Activated gamma-delta T cell treated with Interleukin-2 at 50 U/mL for 16 hours (primary cell): ENCODE measurements at regions not wholly inside any gene's neighbourhood (a gene's known extent, or its start where the extent isn't known, plus 50 kb on each side); places are given as distances from the start of the nearest gene placed in this dataset.
"Not testable (repeated sequence)": the region's sequence is repeated elsewhere in the genome, so short reads cannot be mapped to it uniquely, and the experiment has no call there.

Experiments used
- DNase-seq: peaks from one replicate; pipeline ENCODE4 v3.0.0-alpha.2; 2020

DNA sequence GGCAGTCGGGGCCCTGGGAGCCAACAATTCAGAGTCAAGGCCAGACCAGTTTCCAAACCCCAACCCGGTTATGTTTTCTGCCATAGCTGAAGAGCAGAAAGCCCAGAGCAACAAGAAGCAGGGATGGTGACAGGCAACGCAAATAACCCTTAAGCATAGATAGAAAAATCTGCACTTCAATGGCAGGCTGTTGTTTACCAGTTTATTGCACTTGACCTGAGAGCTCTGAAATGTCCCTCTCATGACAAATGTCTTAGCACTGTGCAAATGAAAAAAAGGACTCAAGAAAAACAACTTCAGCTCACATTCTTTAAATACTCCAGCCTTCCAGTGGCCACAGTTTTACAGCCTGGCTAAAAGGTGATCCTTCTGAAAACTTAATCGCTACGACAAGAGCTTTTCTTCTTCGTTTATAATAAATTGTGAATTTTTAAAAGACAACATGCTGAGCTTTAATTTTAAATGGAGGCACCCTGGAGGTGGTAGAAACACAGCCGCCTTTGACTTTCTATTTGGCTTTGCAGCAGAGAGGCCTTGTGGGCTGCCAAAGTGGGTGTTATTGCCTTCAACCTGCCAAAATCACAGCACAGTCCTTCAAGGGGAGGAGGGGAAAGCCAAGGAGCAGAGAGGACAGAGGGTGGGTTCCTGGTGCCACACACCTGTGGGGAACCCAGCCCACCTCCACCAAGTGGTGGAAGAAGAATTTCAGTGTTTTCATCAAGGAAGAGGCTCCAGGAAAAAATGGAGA lies 289.5 kb upstream of the CDYL start:
- no peak for DNase-seq

DNA sequence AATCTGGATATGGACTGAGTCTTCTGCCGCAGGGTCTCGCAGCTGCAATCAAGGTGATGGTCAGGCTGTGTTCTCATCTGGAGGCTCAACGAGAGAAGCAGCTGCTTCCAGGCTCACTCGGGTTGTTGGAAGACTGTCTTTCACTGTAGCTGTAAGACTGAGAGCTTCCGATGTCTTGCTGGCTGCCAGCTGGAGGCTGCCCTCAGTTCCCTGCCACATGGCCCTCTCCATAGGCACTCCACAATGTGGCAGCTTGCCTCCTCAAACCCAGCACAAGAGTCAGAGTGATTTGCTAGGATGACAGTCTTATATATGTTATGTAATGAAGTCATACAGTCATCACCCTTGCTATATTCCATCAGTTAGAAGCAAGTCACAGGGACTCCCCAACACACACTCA lies 290.5 kb upstream of the CDYL start:
- no peak for DNase-seq

DNA sequence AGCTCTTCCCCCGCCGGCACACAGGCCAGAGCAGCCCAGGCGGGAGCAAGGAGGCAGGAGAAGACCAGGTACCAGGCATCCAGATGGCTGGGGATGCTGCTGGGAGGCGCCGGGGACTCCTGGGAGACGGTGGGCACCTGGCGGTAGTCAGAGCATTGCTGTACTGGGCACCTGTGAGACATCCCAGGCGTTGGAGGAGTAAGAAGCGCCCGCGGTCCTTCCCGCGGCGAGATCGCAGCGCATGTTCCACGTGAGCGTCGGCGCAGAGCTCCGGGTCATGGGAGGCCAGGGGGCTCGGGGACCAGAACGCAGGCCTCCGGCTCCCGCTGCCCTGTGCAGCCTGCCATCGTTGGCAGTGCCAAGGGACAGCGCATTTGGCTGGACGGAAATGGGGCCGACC lies 293.7 kb upstream of the CDYL start:
- no peak for DNase-seq

DNA sequence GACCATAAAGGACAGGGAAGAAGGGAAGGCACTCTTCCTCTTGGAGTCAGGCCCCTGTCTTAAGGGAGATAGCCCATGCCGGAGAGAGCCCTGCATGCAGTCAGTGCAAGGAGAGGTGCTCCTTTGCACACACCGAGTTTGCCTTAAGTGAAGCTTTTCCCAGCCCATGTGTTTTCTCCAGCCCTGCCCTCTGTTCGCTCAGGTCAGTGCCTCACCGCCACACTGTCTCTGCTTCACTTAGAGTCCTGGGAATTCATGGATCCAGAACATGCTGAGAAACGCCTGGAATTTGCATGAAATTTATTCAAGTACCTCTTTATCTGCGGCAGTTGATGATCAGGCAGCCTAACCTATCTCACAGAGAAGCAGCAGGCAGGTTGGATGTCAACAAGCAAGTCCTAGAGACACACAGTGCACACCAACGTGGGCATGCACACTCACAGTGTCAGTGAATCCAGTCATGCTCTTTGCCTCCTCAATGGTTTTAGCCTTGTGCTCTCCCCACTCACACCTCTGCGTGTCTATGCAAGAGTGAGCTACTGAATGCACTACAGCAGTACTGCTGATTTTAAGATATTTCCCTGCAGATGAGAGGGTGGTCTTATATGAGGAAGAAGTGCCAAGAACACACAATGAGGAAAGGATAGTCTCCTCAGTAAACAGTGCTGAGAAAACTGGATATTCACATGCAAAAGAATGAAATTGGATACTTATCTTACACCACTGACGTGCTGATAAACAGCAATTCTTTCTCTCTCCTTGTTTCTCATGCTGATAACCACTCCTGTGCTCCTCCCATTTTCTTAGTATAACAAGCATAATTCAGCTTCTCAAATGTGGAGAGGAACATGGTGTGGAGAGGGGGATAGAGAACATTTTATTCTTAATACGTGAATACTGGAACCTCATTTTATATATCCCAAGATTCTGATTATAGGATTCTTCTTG lies 295.1 kb upstream of the CDYL start:
- DNase-seq: no peak

DNA sequence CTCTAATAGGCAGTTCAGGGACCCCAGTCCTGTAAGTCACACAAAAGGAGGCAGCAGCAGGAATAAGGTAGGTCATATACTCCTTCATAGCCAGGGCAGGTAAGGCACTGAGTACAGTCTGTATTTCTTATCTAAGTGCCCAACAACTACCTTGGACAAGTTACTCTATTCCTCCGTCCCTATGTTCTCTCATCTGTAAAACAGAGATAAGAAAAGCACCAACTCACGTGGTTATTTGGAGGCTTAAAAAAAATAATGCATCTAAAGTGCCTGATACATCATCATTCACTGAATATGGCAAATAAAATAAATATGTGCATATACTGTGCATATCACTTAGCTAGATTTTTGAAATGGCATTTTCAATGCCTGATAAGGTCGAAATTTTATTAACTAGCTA lies 298.1 kb upstream of the CDYL start:
- DNase-seq: no peak

DNA sequence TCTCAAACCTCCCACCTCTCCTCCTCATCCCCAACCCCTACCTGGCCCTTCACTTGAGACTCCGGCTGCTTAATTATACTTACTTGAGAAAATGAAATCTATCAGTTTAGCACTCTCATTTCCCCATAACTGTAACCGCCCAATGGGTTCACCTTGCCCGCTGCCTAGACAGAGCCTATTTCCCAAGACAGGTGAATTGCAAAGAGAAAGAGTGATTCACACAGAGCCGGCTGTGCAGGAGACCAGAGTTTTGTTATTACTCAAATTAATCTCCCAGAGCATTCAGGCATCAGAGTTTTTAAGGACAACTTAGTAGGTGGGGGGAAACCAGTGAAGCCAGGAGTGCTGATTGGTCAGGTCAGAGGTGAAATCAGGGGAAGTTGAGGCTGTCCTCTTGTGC lies 301.4 kb upstream of the CDYL start:
- DNase-seq: no peak

DNA sequence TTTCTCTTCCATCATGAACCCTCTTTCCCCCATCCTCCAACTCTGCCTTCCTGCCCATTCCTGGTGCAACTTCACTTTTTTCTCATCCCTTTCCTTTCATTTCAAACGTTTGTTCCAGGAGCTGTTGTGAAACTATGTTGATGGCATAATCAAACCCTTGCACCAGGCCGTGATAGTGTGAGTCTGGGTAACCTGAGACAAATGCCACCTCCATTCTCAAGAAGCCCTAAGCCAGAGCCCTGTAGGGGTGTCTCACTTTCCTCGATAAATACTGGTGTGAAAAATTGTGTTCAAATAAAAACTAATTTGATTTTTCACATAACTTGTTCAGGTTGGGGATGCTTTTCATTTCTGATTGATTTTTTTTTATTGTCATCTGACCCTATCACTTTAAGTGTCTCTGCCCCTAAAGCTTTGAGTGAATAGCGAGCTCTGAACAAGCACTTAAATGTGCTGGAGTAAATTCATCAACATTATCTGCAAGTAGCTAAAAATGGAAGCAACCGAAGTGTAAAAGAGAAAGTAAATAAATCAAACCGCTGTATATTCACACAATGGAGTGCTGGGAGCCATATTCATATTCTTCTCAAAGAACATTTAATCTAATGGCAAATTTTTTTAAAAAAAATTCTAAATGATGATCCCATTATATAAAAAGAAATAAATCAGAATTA lies 303.1 kb upstream of the CDYL start:
- no peak for DNase-seq

DNA sequence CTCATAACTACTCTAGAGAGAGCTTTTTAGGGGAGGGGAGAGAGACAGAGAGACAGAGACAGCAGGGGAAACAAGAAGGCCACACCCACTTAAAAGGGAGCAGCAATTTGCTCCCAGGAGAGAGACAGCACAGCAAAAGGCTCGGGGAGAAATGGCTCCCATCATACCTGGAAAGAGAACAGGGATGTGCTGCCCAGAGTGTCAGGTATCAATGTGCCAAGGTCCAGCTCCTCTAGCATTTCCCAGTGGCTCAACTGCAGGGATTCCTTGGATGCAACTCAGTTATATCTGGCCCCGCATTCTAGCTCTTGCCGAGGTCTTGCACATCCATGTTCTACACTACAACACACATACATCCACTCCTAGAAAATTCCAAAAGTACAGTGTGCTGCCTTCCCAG lies 304.0 kb upstream of the CDYL start:
- no peak for DNase-seq

DNA sequence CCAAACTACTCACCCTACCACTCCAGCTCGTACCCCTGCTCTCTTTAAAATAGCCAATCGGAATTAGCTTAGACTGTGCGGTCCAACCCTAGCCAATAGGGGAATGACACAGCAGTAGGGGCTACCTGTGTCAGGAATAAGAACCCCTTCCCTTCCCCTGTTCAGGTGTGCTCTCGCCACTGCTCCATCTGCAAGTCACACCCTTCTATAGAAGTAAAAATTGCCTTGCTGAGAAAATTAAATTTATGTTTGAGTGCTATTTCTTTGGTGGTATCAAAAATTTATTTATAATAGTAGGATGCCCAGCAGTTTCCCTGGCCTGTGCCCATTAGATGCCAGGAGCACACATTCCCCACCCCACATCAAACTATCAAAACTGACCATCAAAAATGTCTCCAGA lies 304.7 kb upstream of the CDYL start:
- DNase-seq: not testable (repeated sequence)

DNA sequence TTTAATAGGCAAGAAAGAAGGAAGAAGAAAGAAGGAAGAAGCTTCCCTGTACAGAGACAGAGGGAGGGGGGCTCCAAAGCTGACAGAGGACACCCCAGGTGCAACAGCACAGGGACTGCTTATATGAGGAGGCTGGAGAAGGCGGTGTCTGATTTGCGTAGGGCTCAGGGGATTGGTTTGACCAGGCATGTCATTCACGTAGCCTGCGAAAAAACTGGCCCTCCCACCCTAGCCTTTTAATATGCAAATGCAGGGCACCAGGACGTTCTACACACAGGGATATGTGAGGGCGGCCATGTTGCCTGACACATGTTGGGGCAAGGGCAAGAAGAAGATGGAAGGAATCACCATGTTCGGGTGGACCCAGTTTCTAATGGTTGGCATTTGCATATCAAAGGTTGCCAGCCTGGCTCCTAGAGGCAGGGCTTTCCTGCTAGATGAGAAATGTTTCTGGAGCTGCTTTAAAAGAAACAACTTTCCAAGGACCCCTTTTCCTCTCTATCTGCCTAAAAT lies 305.4 kb upstream of the CDYL start:
- no peak for DNase-seq

DNA sequence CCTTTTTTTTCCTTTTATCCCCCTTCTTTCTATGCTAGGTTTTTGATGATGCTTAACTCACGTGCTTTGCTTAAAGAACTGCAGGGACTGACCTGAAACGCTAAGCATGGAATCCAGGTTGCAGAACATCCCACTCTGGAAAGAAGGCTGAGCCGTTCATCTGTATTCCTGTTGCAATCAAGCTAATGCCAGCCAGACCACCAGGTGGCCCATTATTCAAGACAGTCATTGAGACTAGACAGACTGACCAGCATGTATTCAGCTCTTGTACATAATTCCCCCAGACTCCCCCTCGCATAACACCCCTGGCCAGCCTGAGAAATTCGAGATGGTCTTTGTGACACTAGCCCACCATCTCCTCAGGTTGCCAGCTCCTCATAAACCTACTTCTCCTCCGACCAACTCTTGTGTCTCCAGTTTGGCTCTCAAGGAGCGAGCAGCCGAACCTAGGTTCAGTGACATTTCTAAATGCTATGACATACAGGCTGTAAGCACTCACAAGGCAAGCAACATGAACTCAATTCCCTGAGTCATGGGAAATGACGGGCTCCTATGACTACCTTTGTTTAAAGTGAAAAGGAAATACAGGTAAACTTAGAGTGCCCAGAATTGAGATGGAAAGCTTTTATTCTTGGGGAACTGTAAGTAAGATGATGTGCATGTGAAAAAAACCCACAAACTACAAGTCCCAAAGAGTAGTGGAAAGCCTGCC lies 309.3 kb upstream of the CDYL start:
- no peak for DNase-seq

DNA sequence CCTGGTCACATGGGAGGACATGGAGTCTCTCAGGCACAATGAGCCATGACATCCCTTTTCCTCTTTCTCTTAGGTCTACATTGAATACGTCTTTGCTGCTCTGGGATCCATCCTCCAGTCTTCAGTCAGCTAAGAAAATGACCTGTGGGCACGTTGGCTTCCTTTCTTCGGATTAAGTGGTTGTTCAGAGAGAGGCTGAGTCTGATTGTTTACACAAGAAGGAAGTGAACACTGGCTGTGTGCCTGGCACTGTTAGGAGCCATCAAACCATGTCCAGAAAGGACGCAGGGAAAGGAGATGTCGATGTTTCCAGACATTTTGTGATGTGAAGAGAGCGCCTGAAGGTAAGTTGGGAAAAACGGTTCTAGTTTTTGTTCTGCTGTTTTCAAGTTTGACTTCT lies 309.9 kb upstream of the CDYL start:
- DNase-seq: no peak

DNA sequence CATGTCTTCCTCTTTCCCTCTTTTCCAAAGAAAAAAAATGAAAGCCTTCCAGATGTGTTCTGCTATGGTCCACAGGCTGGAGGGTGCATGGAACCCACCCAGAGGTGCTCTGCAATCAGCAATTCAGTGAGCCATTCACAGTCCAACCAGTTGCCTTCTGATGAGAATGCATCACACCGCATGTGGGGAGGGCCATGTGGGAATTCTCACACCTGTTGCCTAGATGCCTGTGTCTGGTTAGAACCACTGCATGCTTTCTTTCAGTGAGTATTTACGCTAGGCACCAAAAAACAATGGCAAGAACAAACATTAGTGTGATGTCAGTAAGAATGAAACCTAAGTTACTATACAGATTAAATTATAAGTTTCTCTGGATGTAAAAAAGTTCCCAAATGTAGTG lies 311.6 kb upstream of the CDYL start:
- DNase-seq: no peak

DNA sequence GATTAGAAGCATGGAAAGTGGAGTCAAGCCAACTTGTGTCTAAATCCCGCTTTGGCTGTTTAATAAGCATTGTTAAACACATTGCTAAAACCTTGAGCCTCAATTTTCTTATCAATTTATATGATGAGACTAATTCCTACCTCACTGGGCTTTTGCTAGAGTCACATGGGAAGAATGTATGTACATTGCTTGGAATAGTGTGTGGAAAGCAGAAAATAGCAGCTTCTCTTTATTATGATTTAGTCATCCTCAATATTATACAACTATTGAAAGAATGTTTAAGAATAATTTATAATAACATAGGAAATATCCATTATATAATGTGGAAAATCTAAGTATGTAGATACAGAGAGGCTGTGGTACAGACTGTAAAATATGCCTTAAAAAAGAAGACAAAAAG lies 313.0 kb upstream of the CDYL start:
- DNase-seq: no peak

DNA sequence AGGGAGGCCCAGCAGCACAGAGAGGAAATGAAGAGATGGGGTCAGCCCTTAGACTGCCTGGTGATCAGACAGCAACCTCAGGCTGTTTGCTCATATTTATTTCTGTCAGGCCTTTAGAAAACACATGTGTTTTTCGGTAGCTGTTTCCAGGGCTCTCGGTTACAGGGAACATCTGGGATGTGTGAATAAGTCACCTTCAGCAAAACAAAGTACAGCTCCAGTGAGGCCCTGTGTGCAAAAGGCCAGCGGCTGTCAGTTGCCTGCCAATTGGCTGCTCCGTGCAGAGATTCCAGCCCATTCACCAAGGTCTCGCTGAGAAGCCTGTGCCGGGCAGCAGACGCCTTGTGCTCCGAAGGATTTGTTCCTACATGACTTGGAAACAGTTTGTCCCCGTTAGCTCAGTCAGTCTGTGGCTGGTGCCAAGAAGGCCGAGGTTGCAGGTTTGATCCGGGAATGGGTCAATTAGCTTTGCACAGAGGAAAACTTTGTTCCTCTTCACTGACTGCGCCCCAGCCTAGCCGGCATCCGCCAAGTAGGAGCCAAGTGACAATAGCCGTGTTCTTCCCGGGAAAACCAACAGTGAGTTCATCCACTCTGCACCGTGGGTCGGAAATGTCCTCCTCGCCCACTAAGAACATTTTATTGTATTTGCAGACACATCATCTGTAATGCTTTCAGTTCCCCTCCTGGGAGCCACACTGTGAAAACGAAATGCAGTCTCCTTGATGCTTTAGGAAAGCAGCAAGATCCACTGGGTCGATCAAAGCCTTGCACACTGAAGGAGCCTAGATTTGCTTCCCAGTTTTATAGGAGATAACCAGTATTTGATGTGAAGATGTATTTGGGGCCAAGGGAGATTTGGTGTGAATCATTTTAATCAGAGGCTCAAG lies 315.4 kb upstream of the CDYL start:
- DNase-seq: no peak

DNA sequence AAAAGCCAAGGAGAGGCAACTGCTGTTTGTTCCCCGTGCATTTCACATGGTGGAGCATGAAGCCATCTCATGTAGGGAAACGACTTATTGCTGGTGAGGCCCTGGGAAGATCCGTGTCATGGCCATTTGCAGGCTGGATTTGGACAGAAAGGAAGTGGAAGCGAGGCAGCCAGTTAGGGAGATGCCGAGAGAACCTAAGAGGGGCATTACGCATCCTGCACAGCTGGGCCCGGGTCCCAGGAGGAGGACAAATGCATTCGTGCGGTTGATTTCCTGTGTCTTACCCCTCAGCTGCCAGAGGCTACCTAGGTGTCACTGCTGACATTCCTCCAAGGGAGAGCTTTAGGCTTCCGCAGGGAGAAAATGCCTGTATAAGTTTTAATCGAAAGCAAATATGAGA lies 316.2 kb upstream of the CDYL start:
- DNase-seq: no peak

DNA sequence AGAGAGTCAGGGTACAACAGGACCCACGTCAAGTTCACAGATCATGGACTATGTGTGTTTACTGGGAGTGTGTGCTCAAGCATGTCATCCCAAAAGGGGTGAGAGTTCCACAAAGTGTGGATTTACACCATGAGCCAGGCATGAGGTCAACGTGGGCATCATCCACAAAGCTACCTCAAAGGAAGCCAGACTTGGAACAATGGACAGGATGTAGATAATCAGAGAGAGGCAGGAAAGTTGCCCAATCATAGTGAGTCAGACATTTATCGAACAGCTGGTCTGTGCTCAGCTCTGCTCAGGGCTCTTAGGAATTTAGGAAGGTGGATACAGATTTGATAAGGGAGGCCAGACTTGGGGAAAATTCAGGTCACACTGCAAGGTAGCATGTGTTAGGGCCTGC lies 317.2 kb upstream of the CDYL start:
- no peak for DNase-seq

DNA sequence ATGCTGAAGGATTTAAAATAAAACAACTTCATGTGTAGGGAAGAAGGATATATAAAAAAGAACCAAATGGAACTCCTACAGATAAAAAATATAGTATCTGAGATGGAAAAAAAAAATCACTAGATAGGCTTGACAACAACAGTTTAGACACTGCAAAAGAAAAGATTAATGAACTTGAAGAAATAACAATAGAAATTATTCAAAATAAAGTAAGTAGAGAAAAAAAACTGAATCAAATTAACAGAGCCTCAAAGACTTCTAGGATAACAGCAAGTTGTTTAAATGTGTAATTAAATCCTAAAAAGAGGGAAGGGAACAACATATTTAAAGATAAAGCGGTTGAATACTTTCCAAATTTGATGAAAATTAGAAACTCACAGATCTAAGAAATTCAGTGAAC lies 316.3 kb upstream of the ECI2 start:
- DNase-seq: no peak

DNA sequence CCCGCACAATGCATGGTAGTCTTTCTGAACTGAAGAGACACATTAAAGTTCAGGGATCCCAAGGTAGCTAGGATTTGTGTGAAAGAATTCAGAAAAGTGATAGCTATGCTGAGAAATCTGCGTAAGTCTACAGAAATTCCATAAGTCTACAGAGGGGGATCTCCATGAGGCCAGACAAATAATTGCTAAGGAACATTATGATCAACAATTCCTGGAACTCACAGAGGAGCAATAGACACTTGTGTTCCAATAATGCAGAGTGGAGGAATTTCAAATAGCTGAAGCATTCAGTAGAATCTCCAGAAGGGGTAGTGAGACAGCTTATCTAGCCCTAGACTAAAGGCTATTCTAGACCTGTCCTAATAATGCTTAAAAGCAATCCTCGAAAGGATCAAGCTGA lies 315.7 kb upstream of the ECI2 start:
- DNase-seq: no peak

DNA sequence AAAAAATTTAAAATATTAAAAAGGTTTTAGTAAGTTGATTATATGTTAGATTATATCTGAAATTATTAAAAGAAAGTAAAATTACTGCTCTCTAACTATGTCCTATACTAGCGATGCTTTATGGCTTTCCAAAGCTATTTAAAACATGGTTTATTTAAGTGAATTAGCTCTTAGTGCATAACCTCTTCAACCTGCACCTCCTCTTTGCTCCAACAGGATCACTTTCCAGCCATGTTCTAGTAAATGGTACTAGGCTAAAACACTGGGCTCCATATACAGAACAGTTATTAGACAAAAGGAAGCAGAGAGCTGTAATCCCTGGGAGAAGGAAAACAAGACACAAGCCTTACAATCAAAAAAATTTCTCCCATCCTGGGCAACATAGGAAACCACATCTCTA lies 314.9 kb upstream of the ECI2 start:
- no peak for DNase-seq

DNA sequence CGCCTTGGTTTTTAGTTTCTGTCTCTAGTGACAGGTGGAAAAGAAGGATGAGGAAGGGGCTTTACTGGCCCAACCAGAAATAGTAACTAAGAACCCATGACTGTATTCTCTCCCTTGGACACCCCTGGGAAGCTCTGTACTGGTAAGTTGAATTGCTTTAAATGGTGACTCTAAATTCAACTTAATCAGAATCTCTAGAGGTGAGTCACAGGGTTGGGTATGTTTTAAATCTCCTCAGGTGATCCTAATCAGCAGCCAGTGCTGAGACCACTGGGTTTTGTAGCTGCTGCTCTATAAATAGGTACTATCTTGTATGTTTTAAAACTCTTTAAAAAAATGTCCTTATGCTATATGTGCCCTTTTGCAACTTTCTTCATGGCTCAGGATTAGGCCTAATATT lies 314.0 kb upstream of the ECI2 start:
- DNase-seq: no peak

DNA sequence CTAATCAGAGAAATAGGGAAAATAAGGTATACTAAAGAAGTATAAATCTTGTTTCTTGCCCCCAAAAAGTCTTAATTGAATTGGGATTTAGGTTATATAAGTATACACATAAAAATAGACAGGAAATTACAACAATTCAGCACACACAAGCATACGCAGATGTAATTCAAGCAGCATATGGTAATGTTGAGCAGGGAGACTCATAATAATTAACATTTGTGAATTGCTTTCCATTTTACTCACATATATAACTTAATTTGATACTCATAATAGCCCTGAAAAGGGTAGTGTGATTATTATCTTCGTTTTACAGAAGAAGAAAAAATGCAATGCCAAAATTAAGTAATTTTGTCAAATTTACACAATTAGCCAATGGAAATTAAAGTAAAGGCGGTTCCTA lies 313.5 kb upstream of the ECI2 start:
- no peak for DNase-seq
